Endothelial cell of umbilical vein (primary cell): ENCODE measurements at regions not wholly inside any gene's neighbourhood (a gene's known extent, or its start where the extent isn't known, plus 50 kb on each side); places are given as distances from the start of the nearest gene placed in this dataset.

Experiments
- BruUV-seq: library from RNA; stranded (reverse); fragments of 400-500 nt; replicated peaks from 2 replicates; lab custom pipeline; 2021; lab: Mats Ljungman, UMichigan
- CTCF ChIA-PET: fragments of 300-600, 350-600 bp; sonication (Branson Sonifier 250); formaldehyde crosslinking; loops from one replicate; lab custom pipeline; 2021; ENCODE audit warnings: antibody characterized with exemption, inconsistent platforms; lab: Charles Lee
- POLR2A ChIA-PET: fragments of 300-600, 350-600 bp; sonication (Branson Sonifier 250); formaldehyde crosslinking; loops from one replicate; lab custom pipeline; 2021; ENCODE audit warnings: antibody characterized with exemption, inconsistent platforms; lab: Charles Lee
- DNase-seq: peaks from one replicate; pipeline ENCODE4 v3.0.0-alpha.2; 2011; ENCODE audit warnings: low read depth, low spot score
- FAIRE-seq: peaks from 2 replicates; lab custom pipeline; 2011; peaks lifted over from hg19 to GRCh38; lab: Jason Lieb, UNC
- H2AFZ ChIP-seq: 2 replicates; pipeline ENCODE4 v1.6.0; 2012; ENCODE audit warnings: low read depth, low read length, control low read depth, inconsistent platforms
- H3K27ac ChIP-seq: 2 replicates; pipeline ENCODE4 v1.5.1; 2011; ENCODE audit warnings: low read depth, mild to moderate bottlenecking, control low read depth, low read length, moderate library complexity; ENCODE audit not compliant: insufficient read depth
- H3K27me3 ChIP-seq, 2 experiments: 2 replicates each; pipeline versions ENCODE4 v1.6.0 to v1.6.1; 2011; ENCODE audit warnings: low read length in 2 of 2, mixed read lengths in 1 of 2; ENCODE audit not compliant: control insufficient read depth in 2 of 2, insufficient read depth in 2 of 2
- H3K36me3 ChIP-seq, 2 experiments: 2 replicates in 1 of 2; 3 replicates in 1 of 2; pipeline ENCODE4 v1.5.1; 2011; ENCODE audit warnings: low read length in 2 of 2, mild to moderate bottlenecking in 1 of 2, moderate library complexity in 1 of 2; ENCODE audit not compliant: control insufficient read depth in 2 of 2, insufficient read depth in 2 of 2; ENCODE audit errors: extremely low read depth in 1 of 2
- H3K4me1 ChIP-seq: 3 replicates; pipeline ENCODE4 v1.5.1; 2011; ENCODE audit warnings: mild to moderate bottlenecking, low read length; ENCODE audit not compliant: control insufficient read depth, insufficient read depth; ENCODE audit errors: extremely low read depth
- H3K4me2 ChIP-seq: 2 replicates; pipeline ENCODE4 v1.6.1; 2011; ENCODE audit warnings: low read length, control low read depth, mixed read lengths; ENCODE audit not compliant: insufficient read depth
- H3K4me3 ChIP-seq, 3 experiments: fragments of 200-600 bp in 1 of 3; sonication (generic), shearing (Covaris generic) in 1 of 3; replicated peaks in 1 of 3; 2 replicates each; pipeline ENCODE4 v1.5.1; 2011 to 2016; ENCODE audit warnings: control low read depth in 3 of 3, low read length in 3 of 3, mild to moderate bottlenecking in 2 of 3, inconsistent platforms in 1 of 3, low read depth in 1 of 3, moderate library complexity in 1 of 3; ENCODE audit not compliant: insufficient read depth in 1 of 3
- H3K79me2 ChIP-seq: 2 replicates; pipeline ENCODE4 v1.6.0; 2012; ENCODE audit warnings: low read length, inconsistent platforms; ENCODE audit not compliant: control insufficient read depth, insufficient read depth
- H3K9ac ChIP-seq: replicated peaks from 2 replicates; pipeline ENCODE3; 2011; ENCODE audit warnings: low read length, control low read depth; ENCODE audit not compliant: insufficient read depth; ENCODE audit errors: extremely low read depth
- H3K9me1 ChIP-seq: replicated peaks from 3 replicates; pipeline ENCODE4 v1.6.0; 2011; ENCODE audit warnings: mild to moderate bottlenecking, low read length; ENCODE audit not compliant: control insufficient read depth, insufficient read depth; ENCODE audit errors: extremely low read depth
- H3K9me3 ChIP-seq: replicated peaks from 2 replicates; pipeline ENCODE4 v1.5.1; 2012; ENCODE audit warnings: low read length, inconsistent platforms; ENCODE audit not compliant: control insufficient read depth, insufficient read depth
- H4K20me1 ChIP-seq: replicated peaks from 2 replicates; pipeline ENCODE3; 2011; ENCODE audit warnings: mild to moderate bottlenecking, low read length; ENCODE audit not compliant: control insufficient read depth, insufficient read depth; ENCODE audit errors: extremely low read depth
- CTCF ChIP-seq, 2 donors: IDR thresholded peaks; 1 replicate in 1 of 2; 2 replicates in 1 of 2; pipeline ENCODE4 v1.5.1; 2011; ENCODE audit warnings: low read length in 2 of 2, mild to moderate bottlenecking in 2 of 2, moderate library complexity in 2 of 2, control low read depth in 1 of 2, inconsistent platforms in 1 of 2, low read depth in 1 of 2; ENCODE audit not compliant: insufficient read depth in 1 of 2; ENCODE audit errors: extremely low read depth in 1 of 2
- EZH2 ChIP-seq: IDR thresholded peaks from 2 replicates; pipeline ENCODE4 v1.6.1; 2012; ENCODE audit warnings: borderline replicate concordance, low read depth, mild to moderate bottlenecking, moderate library complexity, low read length, inconsistent platforms; ENCODE audit not compliant: severe bottlenecking
- FOS ChIP-seq: IDR thresholded peaks from 2 replicates; pipeline ENCODE4 v1.6.1; 2011; ENCODE audit warnings: mild to moderate bottlenecking, low read length, moderate library complexity, borderline replicate concordance; ENCODE audit not compliant: insufficient read depth
- MAX ChIP-seq: IDR thresholded peaks from 2 replicates; pipeline ENCODE4 v1.6.1; 2011; ENCODE audit not compliant: insufficient read depth, insufficient read length
- MYC ChIP-seq: IDR thresholded peaks from one replicate; pipeline ENCODE4 v1.6.1; 2011; ENCODE audit warnings: mild to moderate bottlenecking, low read depth, low read length
- POLR2A ChIP-seq: IDR thresholded peaks from 2 replicates; pipeline ENCODE4 v1.6.1; 2012; ENCODE audit warnings: low read depth, mild to moderate bottlenecking, control low read depth, low read length
- dilution Hi-C: fragments of 300-500 bp; cut with MboI; formaldehyde crosslinking; loops from one replicate; pipeline ENCODE4 v1.15.0; 2019; ENCODE audit warnings: low sequenced_read_pairs; ENCODE audit not compliant: extremely low pct_ligation_motif_present
- intact Hi-C: fragments of 100-400 bp; cut with micrococcal nuclease; formaldehyde crosslinking; loops from one replicate; pipeline ENCODE4 v1.10.0; 2022

- TF ChIP-seq FOS (no peak), MYC (no peak), EZH2 (no peak), CTCF (IDR thresholded peaks at IDR 0.05; ENCODE audit: extremely low read depth in 1 of 2, insufficient read depth in 1 of 2, low read depth in 1 of 2, low read length in 2 of 2) (no peak), MAX (no peak), POLR2A (no peak)
- Histone ChIP-seq H3K9ac (no peak overlapping the region), H3K27ac (no peak overlapping the region), H3K4me1 (no peaks in the 10 kb centered on the region), H2AFZ (no peak overlapping the region), H3K27me3 (no peaks in the 10 kb centered on the region), H4K20me1 (no peaks in the 10 kb centered on the region), H3K4me2 (no peak overlapping the region), H3K4me3 (no peak overlapping the region), H3K36me3 (no peaks in the 10 kb centered on the region), H3K9me1 (no peaks in the 10 kb centered on the region), H3K9me3 (no peaks in the 10 kb centered on the region), H3K79me2 (no peaks in the 10 kb centered on the region)
- no peak for DNase-seq
- intact Hi-C loops: no loop called here
- dilution Hi-C loops: no loop called here
- no TSS peak for BruUV-seq
- FAIRE-seq: no peak
- CTCF ChIA-PET: no interaction called here
- POLR2A ChIA-PET: no interaction called here
Measured at GRCh38 chr15:46450112-46450809, 815.4 kb downstream of the SQOR start.
